GM12878 (cell line): ENCODE measurements at regions not wholly inside any gene's neighbourhood (a gene's known extent, or its start where the extent isn't known, plus 50 kb on each side); places are given as distances from the start of the nearest gene placed in this dataset.

Experiments
- ATAC-seq: fragments of 200-7000 bp; cut with Tn5 transposase; 3 replicates; pipeline ENCODE4 v1.9.1; 2020; ENCODE audit warnings: mild to moderate bottlenecking, moderate library complexity
- BruUV-seq: library from RNA; stranded (reverse); fragments of 400-500 nt; replicated peaks from 2 replicates; lab custom pipeline; 2021; lab: Mats Ljungman, UMichigan
- CTCF ChIA-PET: fragments of 300-600 bp; sonication (Branson Sonifier 250); formaldehyde crosslinking; extraction: SDS; loops from one replicate; lab custom pipeline; 2021; ENCODE audit warnings: inconsistent platforms; lab: Yijun Ruan, JAX
- POLR2A ChIA-PET: fragments of 350-600 bp; formaldehyde crosslinking; extraction: SDS; loops from one replicate; lab custom pipeline; 2021; ENCODE audit warnings: inconsistent platforms; lab: Charles Lee
- RAD21 ChIA-PET: fragments of 300-600 bp; sonication (Branson Sonifier 250); formaldehyde crosslinking; loops from one replicate; lab custom pipeline; 2023; ENCODE audit warnings: antibody characterized with exemption; ENCODE audit not compliant: unreplicated experiment; lab: Charles Lee
- SMC1A ChIA-PET: fragments of 300-600 bp; sonication (Branson Sonifier 250); formaldehyde crosslinking; loops from one replicate; lab custom pipeline; 2023; ENCODE audit not compliant: unreplicated experiment, uncharacterized antibody; lab: Charles Lee
- DNase-seq: peaks from one replicate; pipeline ENCODE4 v3.0.0-alpha.2; 2011; ENCODE audit warnings: low read depth, low spot score
- FAIRE-seq: peaks from 3 replicates; lab custom pipeline; 2011; peaks lifted over from hg19 to GRCh38; lab: Jason Lieb, UNC
- H2AFZ ChIP-seq: 2 replicates; pipeline ENCODE4 v1.6.0; 2011; ENCODE audit warnings: low read depth, low read length, control low read depth; ENCODE audit not compliant: control insufficient read depth
- H3K27ac ChIP-seq: 2 replicates; pipeline ENCODE4 v1.5.1; 2011; ENCODE audit warnings: control low read depth; ENCODE audit not compliant: control insufficient read depth, insufficient read depth
- H3K27me3 ChIP-seq, 2 experiments: replicated peaks in 1 of 2; 2 replicates each; pipeline versions ENCODE4 v1.6.0 to v1.6.1; 2011; ENCODE audit warnings: low read length in 1 of 2; ENCODE audit not compliant: control insufficient read depth in 2 of 2, insufficient read depth in 2 of 2
- H3K36me3 ChIP-seq, 2 experiments: 2 replicates each; pipeline ENCODE4 v1.5.1; 2011; ENCODE audit warnings: low read length in 1 of 2; ENCODE audit not compliant: control insufficient read depth in 2 of 2, insufficient read depth in 2 of 2
- H3K4me1 ChIP-seq: 2 replicates; pipeline ENCODE4 v1.6.1; 2011; ENCODE audit warnings: mild to moderate bottlenecking, low read length, moderate library complexity, mixed read lengths; ENCODE audit not compliant: control insufficient read depth, insufficient read depth
- H3K4me2 ChIP-seq: 2 replicates; pipeline ENCODE4 v1.6.0; 2011; ENCODE audit warnings: control low read depth; ENCODE audit not compliant: control insufficient read depth, insufficient read depth
- H3K4me3 ChIP-seq: fragments of 200-600 bp; sonication (generic); 2 replicates; pipeline ENCODE4 v1.5.1; 2016
- H3K79me2 ChIP-seq: 2 replicates; pipeline ENCODE4 v1.6.0; 2011; ENCODE audit warnings: low read length; ENCODE audit not compliant: control insufficient read depth, insufficient read depth
- H3K9ac ChIP-seq: 2 replicates; pipeline ENCODE4 v1.8.0; 2011; ENCODE audit warnings: low read length, control low read depth, mixed read lengths; ENCODE audit not compliant: control insufficient read depth, insufficient read depth
- H3K9me3 ChIP-seq: replicated peaks from 3 replicates; pipeline ENCODE4 v1.5.1; 2011; ENCODE audit warnings: mild to moderate bottlenecking, low read length; ENCODE audit not compliant: control insufficient read depth, insufficient read depth
- H4K20me1 ChIP-seq: 2 replicates; pipeline ENCODE4 v1.6.0; 2011; ENCODE audit not compliant: control insufficient read depth, insufficient read depth
- EED ChIP-seq: sonication (generic); IDR thresholded peaks from 2 replicates; pipeline ENCODE4 v1.6.1; 2016; ENCODE audit warnings: antibody characterized with exemption, low read depth
- FOS ChIP-seq: IDR thresholded peaks from 3 replicates; pipeline ENCODE4 v1.6.1; 2011; ENCODE audit warnings: borderline replicate concordance; ENCODE audit not compliant: insufficient read length; ENCODE audit errors: extremely low read depth
- ZBTB11 ChIP-seq: fragments of 450-650 bp; formaldehyde crosslinking; IDR thresholded peaks from 2 replicates; pipeline ENCODE4 v1.5.0; 2022; ENCODE audit warnings: mild to moderate bottlenecking, missing genetic modification characterization
- ZNF274 ChIP-seq: IDR thresholded peaks from one replicate; pipeline ENCODE4 v1.8.0; 2011; ENCODE audit not compliant: insufficient read length, insufficient read depth
- ZNF592 ChIP-seq: fragments of 450-650 bp; IDR thresholded peaks from 2 replicates; pipeline ENCODE4 v1.6.1; 2017; ENCODE audit warnings: mild to moderate bottlenecking, moderate library complexity
- WGBS: methylation state at CpG from one replicate; pipeline ENCODE4 v1.1.6; 2016; ENCODE audit warnings: low lambda C conversion rate; ENCODE audit not compliant: insufficient replicate concordance, insufficient coverage; ENCODE audit errors: missing lambda C conversion rate; 5-methylcytosine and 5-hydroxymethylcytosine counted together
- in situ Hi-C: fragments of 300-500 bp; cut with MboI; formaldehyde crosslinking; loops from 9 replicates; pipeline ENCODE4 v1.14.3; 2018; ENCODE audit warnings: mixed read lengths
- intact Hi-C: fragments of 100-400 bp; cut with micrococcal nuclease; formaldehyde crosslinking; loops from one replicate; pipeline ENCODE4 v1.14.2; 2022; ENCODE audit not compliant: unreplicated experiment

GRCh38 chr12:116425256-116426193 is 133.7 kb upstream of the MAP1LC3B2 start:
- DNase-seq, result no peak
- no peak overlapping the region for H2AFZ ChIP-seq
- H3K4me3 ChIP-seq, result no peak overlapping the region
- H3K27me3 ChIP-seq, result no peaks in the 10 kb centered on the region; a peak in 1 of 4 replicates
- H3K79me2 ChIP-seq, result no peaks in the 10 kb centered on the region
- ChIA-PET RAD21 (no interaction called here), SMC1A (interaction anchor here (0.6 kb wide), 1 partner anchor 9 kb away, joined by 3 read pairs; no protein-coding TSS in a partner anchor), CTCF (no interaction called here), POLR2A (no interaction called here)
- no peak overlapping the region for H3K4me2 ChIP-seq
- no peaks in the 10 kb centered on the region for H3K4me1 ChIP-seq
- 57% methylated on average over 15 of the region's 15 CpGs for WGBS
- intact Hi-C loops (no loop called here), in situ Hi-C loops (no loop called here)
- no peaks in the 10 kb centered on the region for H3K36me3 ChIP-seq
- FAIRE-seq, result no peak
- H4K20me1 ChIP-seq, result no peaks in the 10 kb centered on the region; the same call in 1 of the 2 replicates
- ATAC-seq, result no peak
- TF ChIP-seq EED (no peak), ZBTB11 (CRISPR knock-in tag) (no peak), FOS (no peak), ZNF592 (no peak), ZNF274 (no peak)
- no TSS peak for BruUV-seq
- peaks cover 6% of the 10 kb centered on the region; the same call in 2 of the 3 replicates for H3K9me3 ChIP-seq
- no peak overlapping the region for H3K9ac ChIP-seq
- H3K27ac ChIP-seq, result no peak overlapping the region
